ACC112 (cell line): ENCODE measurements at regions not wholly inside any gene's neighbourhood (a gene's known extent, or its start where the extent isn't known, plus 50 kb on each side); places are given as distances from the start of the nearest gene placed in this dataset.

Source experiments
- H2AFZ ChIP-seq: fragments of 200-600 bp; sonication (generic); one replicate; pipeline ENCODE4 v1.6.0; 2017; ENCODE audit warnings: antibody characterized with exemption, low read length; ENCODE audit not compliant: unreplicated experiment
- H3K27ac ChIP-seq: fragments of 200-600 bp; sonication (generic); 2 replicates; pipeline ENCODE4 v1.5.1; 2014; ENCODE audit warnings: low read depth, mild to moderate bottlenecking, antibody characterized with exemption, low read length, moderate library complexity
- H3K27me3 ChIP-seq: fragments of 200-600 bp; sonication (generic); 2 replicates; pipeline ENCODE4 v1.6.1; 2014; ENCODE audit warnings: mild to moderate bottlenecking, antibody characterized with exemption, low read length, moderate library complexity, mixed read lengths; ENCODE audit not compliant: insufficient read depth
- H3K36me3 ChIP-seq: fragments of 200-600 bp; sonication (generic); 2 replicates; pipeline ENCODE4 v1.6.1; 2016; ENCODE audit warnings: mild to moderate bottlenecking, antibody characterized with exemption, low read length, moderate library complexity, mixed read lengths; ENCODE audit not compliant: insufficient read depth
- H3K4me1 ChIP-seq: fragments of 200-600 bp; sonication (generic); one replicate; pipeline ENCODE4 v1.6.1; 2016; ENCODE audit warnings: low read length, mixed read lengths; ENCODE audit not compliant: insufficient read depth, unreplicated experiment, control insufficient read depth
- H3K4me3 ChIP-seq: fragments of 200-600 bp; sonication (generic); 2 replicates; pipeline ENCODE4 v1.5.1; 2014; ENCODE audit warnings: mild to moderate bottlenecking, low read depth, low read length
- H3K79me2 ChIP-seq: fragments of 200-600 bp; sonication (generic); one replicate; pipeline ENCODE4 v1.6.0; 2016; ENCODE audit warnings: low read length; ENCODE audit not compliant: control insufficient read depth, unreplicated experiment, insufficient read depth

GRCh38 chr3:144663456-144664436 is 692.1 kb downstream of the DIPK2A start:
- no peak overlapping the region for H3K4me3 ChIP-seq
- H3K27ac ChIP-seq = no peak overlapping the region
- H3K79me2 ChIP-seq = no peaks in the 10 kb centered on the region
- H3K27me3 ChIP-seq = no peaks in the 10 kb centered on the region
- H3K4me1 ChIP-seq = no peaks in the 10 kb centered on the region
- no peaks in the 10 kb centered on the region for H3K36me3 ChIP-seq
- H2AFZ ChIP-seq = no peak overlapping the region

- Histone ChIP-seq H3K36me3 (no peaks in the 10 kb centered on the region), H3K4me3 (no peak overlapping the region), H3K79me2 (no peaks in the 10 kb centered on the region), H2AFZ (no peak overlapping the region), H3K4me1 (no peaks in the 10 kb centered on the region), H3K27ac (no peak overlapping the region), H3K27me3 (no peaks in the 10 kb centered on the region)
These were observed 694.0 kb downstream of the DIPK2A start for GRCh38 chr3:144665567-144666053.

GRCh38 chr3:144670571-144670970 is 698.9 kb downstream of the DIPK2A start:
- no peaks in the 10 kb centered on the region for H3K36me3 ChIP-seq
- no peak overlapping the region for H3K27ac ChIP-seq
- H2AFZ ChIP-seq = no peak overlapping the region
- H3K79me2 ChIP-seq = no peaks in the 10 kb centered on the region
- H3K4me3 ChIP-seq = no peak overlapping the region
- no peaks in the 10 kb centered on the region for H3K4me1 ChIP-seq
- H3K27me3 ChIP-seq = no peaks in the 10 kb centered on the region

GRCh38 chr3:144677103-144677502 is 705.5 kb downstream of the DIPK2A start:
- no peaks in the 10 kb centered on the region for H3K79me2 ChIP-seq
- peak overlapping the region; percentile 74 for H2AFZ ChIP-seq
- no peaks in the 10 kb centered on the region for H3K36me3 ChIP-seq
- no peak overlapping the region for H3K27ac ChIP-seq
- H3K4me1 ChIP-seq = peaks cover 9% of the 10 kb centered on the region
- H3K4me3 ChIP-seq = no peak overlapping the region
- no peaks in the 10 kb centered on the region for H3K27me3 ChIP-seq

- Histone ChIP-seq H3K79me2 (no peaks in the 10 kb centered on the region), H3K4me1 (no peaks in the 10 kb centered on the region), H2AFZ (no peak overlapping the region), H3K36me3 (no peaks in the 10 kb centered on the region), H3K4me3 (no peak overlapping the region), H3K27ac (no peak overlapping the region), H3K27me3 (no peaks in the 10 kb centered on the region)
These were observed 711.4 kb downstream of the DIPK2A start for GRCh38 chr3:144683065-144683464.

- no peaks in the 10 kb centered on the region for H3K79me2 ChIP-seq
- H3K4me3 ChIP-seq = no peak overlapping the region
These were observed 716.2 kb downstream of the DIPK2A start for GRCh38 chr3:144687862-144688261.

GRCh38 chr3:144692488-144692887 is 720.9 kb downstream of the DIPK2A start:
- H3K27ac ChIP-seq = no peak overlapping the region
- no peaks in the 10 kb centered on the region for H3K36me3 ChIP-seq
- no peaks in the 10 kb centered on the region for H3K79me2 ChIP-seq
- no peak overlapping the region for H3K4me3 ChIP-seq
- no peaks in the 10 kb centered on the region for H3K27me3 ChIP-seq
- no peaks in the 10 kb centered on the region for H3K4me1 ChIP-seq
- H2AFZ ChIP-seq = no peak overlapping the region

More at GRCh38 chr3:144687862-144688261, 716.2 kb downstream of the DIPK2A start:
- Histone ChIP-seq H2AFZ (no peak overlapping the region), H3K27me3 (no peaks in the 10 kb centered on the region), H3K4me1 (no peaks in the 10 kb centered on the region), H3K36me3 (no peaks in the 10 kb centered on the region), H3K27ac (no peak overlapping the region)

GRCh38 chr3:144708437-144708836 is 736.8 kb downstream of the DIPK2A start:
- H2AFZ ChIP-seq = no peak overlapping the region
- no peak overlapping the region for H3K27ac ChIP-seq
- no peaks in the 10 kb centered on the region for H3K79me2 ChIP-seq
- no peak overlapping the region for H3K4me3 ChIP-seq
- H3K36me3 ChIP-seq = no peaks in the 10 kb centered on the region
- no peaks in the 10 kb centered on the region for H3K27me3 ChIP-seq
- no peaks in the 10 kb centered on the region for H3K4me1 ChIP-seq

- Histone ChIP-seq H3K4me3 (no peak overlapping the region), H3K27me3 (no peaks in the 10 kb centered on the region)
These were observed 765.7 kb downstream of the DIPK2A start for GRCh38 chr3:144737281-144737680.

GRCh38 chr3:144743225-144743668 is 771.6 kb downstream of the DIPK2A start:
- Histone ChIP-seq H3K27ac (no peak overlapping the region), H3K79me2 (no peaks in the 10 kb centered on the region), H3K36me3 (no peaks in the 10 kb centered on the region), H2AFZ (no peak overlapping the region), H3K27me3 (no peaks in the 10 kb centered on the region), H3K4me1 (no peaks in the 10 kb centered on the region), H3K4me3 (no peak overlapping the region)

More at GRCh38 chr3:144737281-144737680, 765.7 kb downstream of the DIPK2A start:
- H2AFZ ChIP-seq = no peak overlapping the region
- H3K27ac ChIP-seq = no peak overlapping the region
- H3K4me1 ChIP-seq = no peaks in the 10 kb centered on the region
- H3K79me2 ChIP-seq = no peaks in the 10 kb centered on the region
- H3K36me3 ChIP-seq = no peaks in the 10 kb centered on the region

- Histone ChIP-seq H3K27ac (no peak overlapping the region), H2AFZ (no peak overlapping the region), H3K36me3 (no peaks in the 10 kb centered on the region), H3K4me3 (no peak overlapping the region), H3K27me3 (no peaks in the 10 kb centered on the region), H3K79me2 (no peaks in the 10 kb centered on the region), H3K4me1 (no peaks in the 10 kb centered on the region)
These were observed 772.9 kb downstream of the DIPK2A start for GRCh38 chr3:144744473-144744872.
